HCT116 (cell line): ENCODE measurements at regions not wholly inside any gene's neighbourhood (a gene's known extent, or its start where the extent isn't known, plus 50 kb on each side); places are given as distances from the start of the nearest gene placed in this dataset.

ENCODE experiments used
- POLR2A ChIP-seq: IDR thresholded peaks from 2 replicates; pipeline ENCODE4 v1.7.0; 2011; ENCODE audit warnings: borderline replicate concordance; ENCODE audit not compliant: insufficient read depth, insufficient read length; ENCODE audit errors: extremely low read depth
- TF ChIP-seq, protein P1 (sequence below), 3 experiments: fragments of 200-600 bp in 1 of 3; sonication (generic) in 1 of 3; IDR thresholded peaks in 2 of 3; conservative IDR thresholded peaks in 1 of 3; 2 replicates each; pipeline ENCODE4 v1.5.1; 2012 to 2017; ENCODE audit warnings: low read depth in 2 of 3, low read length in 2 of 3, antibody characterized with exemption in 1 of 3, borderline replicate concordance in 1 of 3, control low read depth in 1 of 3, mild to moderate bottlenecking in 1 of 3, mixed read lengths in 1 of 3, mixed run types in 1 of 3, moderate library complexity in 1 of 3; ENCODE audit not compliant: insufficient read depth in 1 of 3

DNA sequence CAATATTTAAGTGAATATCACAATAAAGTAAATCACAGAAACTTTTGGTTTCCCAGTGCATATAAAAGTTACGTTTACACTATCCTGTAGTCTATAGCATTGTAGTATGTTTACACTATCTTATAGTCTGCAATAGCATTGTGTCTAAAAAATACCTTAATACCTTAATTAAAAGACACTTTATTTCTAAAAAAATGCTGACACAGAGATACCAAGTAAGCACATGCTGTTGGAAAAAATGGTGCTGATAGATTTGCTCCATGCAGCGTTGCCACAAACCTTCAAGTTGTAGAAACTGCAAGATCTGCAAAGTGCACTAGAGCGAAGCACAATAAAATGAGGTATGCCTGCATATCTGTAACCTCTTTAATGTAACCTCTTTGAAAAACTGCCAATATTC is 847.3 kb downstream of the GLUD2 start:
- TF ChIP-seq, protein P1, sequence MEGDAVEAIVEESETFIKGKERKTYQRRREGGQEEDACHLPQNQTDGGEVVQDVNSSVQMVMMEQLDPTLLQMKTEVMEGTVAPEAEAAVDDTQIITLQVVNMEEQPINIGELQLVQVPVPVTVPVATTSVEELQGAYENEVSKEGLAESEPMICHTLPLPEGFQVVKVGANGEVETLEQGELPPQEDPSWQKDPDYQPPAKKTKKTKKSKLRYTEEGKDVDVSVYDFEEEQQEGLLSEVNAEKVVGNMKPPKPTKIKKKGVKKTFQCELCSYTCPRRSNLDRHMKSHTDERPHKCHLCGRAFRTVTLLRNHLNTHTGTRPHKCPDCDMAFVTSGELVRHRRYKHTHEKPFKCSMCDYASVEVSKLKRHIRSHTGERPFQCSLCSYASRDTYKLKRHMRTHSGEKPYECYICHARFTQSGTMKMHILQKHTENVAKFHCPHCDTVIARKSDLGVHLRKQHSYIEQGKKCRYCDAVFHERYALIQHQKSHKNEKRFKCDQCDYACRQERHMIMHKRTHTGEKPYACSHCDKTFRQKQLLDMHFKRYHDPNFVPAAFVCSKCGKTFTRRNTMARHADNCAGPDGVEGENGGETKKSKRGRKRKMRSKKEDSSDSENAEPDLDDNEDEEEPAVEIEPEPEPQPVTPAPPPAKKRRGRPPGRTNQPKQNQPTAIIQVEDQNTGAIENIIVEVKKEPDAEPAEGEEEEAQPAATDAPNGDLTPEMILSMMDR (IDR thresholded peaks at IDR 0.05 in 2 of 3, conservative IDR thresholded peaks at IDR 0.05 in 1 of 3; ENCODE audit: borderline replicate concordance in 1 of 3, insufficient read depth in 1 of 3, low read depth in 2 of 3, low read length in 2 of 3), result no peak
- TF ChIP-seq POLR2A, result no peak
